GM21786 (cell line): ENCODE measurements at regions not wholly inside any gene's neighbourhood (a gene's known extent, or its start where the extent isn't known, plus 50 kb on each side); places are given as distances from the start of the nearest gene placed in this dataset.

Source experiments
- ATAC-seq: cut with Tn5 transposase; IDR thresholded peaks from one replicate; pipeline ENCODE4 v1.9.1; 2021; ENCODE audit not compliant: unreplicated experiment

DNA sequence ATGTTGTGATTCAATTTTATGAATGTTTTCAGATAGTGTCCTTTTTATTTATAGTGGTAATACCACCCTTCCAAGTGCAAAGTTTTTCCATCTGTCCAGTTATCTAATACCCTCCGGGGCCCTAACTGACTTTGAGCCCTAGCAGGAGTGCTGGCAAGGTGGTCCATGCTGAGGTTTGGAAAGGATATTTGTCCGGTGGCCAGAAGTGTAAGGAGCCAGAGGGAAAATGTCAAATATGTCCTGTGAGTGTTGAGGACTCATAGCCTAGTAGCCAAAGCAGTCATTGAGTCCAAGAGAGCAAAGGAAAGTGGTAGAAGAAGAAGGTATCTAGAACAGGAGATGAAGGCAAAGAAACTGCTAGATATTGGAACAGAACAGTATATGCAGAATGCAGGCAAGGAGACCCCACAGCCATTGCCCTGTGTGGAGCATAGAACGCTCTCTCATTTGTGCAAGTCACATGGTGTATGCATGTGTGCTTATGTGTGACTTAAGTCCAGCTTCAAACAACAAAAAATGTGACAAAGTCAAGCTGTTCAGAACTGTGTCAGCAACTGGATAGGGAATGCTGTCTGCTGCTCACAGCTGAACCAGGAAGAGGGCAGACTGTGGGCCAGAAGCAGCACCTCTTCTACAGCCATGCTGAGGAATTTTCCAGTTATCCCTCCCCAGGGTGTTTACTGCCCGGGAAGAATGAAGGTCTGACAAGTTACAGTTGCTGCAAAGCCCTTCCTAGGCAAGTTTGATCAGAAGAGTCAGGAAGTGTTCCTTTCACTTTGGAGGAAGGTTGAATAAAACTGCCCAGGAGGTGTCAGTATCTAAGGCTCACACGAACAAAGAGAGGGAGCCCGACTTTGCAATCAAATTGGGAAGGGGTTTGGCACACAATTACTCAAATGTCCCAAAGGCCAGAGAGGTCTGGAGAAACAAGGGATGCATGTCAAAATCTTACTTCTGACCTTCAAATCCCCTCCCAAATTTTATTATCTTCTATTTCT, 463.3 kb upstream of the DMAC1 start:
- ATAC-seq = no peak

DNA sequence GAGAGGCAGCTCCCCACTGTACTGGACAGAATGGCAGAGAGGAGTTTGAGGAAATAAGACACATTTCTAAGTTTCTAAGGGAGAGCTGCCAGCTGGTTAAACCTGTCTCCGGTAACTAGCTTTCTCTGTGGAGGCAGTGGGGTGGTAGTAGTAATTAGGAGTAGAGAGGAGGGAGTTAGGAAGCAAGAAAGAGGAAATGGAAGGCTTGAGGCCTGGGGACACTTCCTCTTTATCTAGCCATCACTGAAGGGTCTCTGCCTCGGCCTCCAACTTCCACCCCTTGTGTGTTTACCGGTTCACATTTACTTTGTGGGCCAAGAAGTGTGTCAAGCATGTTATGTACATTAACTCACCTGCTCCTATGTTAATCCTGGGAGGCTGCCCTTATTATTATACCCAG, 462.2 kb upstream of the DMAC1 start:
- ATAC-seq = no peak

DNA sequence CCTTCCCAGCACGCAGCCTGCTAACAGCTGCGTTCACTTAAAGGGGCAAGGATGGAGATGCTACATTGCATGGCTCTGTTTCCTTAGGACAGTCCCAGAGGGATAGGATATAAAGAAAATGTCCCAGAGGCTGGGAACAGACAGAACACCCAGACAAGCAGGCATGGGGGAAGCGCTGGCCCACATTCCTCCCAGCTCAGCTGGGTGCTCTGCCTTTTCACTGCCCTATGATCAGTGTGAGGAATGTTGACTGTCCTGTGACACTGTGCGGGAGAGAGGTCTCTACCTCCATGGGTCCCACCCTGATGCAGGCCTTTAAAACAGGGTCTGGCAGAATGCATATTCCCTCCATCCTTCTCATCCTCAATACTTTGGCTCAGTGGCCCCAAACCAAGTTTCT, 459.4 kb upstream of the DMAC1 start:
- ATAC-seq = no peak

DNA sequence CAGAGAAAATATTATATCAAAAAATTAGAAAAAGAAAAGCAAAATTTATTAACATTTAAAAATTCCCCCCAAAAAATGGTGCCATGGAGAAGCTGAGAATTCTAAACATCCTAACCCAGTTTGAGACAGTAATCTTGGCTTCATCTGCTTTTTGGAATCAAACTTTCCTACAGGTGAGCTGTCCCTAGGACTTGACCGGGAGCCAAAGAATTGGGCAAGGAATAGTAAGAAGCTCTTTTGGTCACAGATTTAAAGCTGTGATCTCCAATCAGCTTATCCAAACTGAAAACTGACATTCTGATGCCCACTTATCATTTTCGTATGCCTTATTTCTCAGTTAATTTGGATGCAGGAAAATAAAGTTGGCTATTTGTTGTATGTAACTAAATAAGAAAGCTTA, 457.3 kb upstream of the DMAC1 start:
- no peak for ATAC-seq

DNA sequence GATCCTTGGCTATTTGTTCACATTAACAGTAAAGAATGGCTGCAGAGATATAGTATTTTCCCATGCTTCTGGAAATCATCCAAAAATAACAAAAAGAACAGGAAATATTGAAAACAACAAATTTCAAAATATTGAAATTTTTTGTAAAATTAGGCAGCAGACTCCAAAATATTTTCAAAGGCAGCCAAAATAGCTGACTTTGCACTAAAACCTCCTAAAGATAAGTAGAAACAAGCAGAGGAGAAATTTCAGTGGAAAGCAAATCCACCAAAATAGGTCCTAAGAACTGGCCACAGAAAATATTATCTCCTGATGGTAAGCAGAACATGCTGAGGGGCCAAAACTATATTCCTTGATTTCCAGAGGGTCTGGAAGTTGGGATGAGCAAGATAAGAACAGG, 456.3 kb upstream of the DMAC1 start:
- ATAC-seq = no peak

DNA sequence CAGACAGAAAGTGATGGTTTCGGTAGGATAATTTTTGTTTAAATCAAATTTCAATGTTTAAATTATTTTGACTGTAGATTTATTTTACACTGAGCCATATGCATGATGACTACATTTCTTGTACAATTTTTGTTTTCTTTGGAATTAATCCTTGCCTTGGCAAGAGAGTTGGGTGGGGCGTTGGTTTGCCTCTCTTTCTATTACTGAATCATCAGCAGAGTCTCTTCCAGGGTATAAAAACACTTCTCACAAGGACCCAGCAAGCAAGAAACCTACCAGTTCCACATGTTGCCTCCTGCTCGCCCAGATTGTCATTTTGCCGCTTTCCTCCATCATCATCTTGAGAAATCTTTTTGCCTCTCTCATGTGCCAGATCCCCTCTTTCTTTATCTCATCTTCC, 455.0 kb upstream of the DMAC1 start:
- ATAC-seq = no peak

DNA sequence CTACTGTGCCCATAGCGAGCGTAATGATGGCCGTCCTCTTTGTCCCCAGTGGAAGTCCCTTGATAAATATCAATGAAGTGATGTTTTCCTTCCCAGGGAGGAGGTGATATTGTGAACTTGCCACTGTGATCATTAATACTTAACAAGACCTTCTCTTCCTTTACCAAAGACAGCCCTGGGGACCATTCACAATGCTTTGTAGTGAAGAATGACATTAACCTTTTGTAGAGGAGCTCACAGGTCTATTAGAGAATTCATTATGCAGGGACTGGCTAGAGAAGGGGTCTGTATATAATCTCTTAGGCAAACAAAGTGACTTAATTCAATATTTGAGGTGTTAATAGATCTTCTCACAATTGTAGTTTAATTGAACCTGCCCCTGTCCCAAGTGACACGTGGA, 452.9 kb upstream of the DMAC1 start:
- no peak for ATAC-seq

DNA sequence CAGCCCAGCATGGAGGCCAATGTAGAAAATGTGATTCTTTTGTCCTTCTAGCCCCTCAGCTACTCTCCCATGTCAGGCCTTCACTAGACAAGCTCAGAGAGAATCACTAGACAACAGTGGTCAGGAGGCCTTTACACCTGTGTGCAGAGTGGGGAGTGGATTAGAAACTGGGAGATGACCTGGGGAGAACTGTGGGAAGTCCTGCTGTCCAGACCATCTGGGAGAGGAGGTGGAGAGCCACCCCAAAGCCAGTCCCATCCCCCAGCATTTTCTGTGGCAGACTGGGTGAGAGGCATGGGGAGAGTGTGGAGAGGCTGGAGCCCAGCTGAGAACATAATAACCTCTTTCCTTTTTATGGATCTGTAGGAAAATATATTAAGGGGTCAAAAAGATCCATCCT, 452.0 kb upstream of the DMAC1 start:
- ATAC-seq = no peak

DNA sequence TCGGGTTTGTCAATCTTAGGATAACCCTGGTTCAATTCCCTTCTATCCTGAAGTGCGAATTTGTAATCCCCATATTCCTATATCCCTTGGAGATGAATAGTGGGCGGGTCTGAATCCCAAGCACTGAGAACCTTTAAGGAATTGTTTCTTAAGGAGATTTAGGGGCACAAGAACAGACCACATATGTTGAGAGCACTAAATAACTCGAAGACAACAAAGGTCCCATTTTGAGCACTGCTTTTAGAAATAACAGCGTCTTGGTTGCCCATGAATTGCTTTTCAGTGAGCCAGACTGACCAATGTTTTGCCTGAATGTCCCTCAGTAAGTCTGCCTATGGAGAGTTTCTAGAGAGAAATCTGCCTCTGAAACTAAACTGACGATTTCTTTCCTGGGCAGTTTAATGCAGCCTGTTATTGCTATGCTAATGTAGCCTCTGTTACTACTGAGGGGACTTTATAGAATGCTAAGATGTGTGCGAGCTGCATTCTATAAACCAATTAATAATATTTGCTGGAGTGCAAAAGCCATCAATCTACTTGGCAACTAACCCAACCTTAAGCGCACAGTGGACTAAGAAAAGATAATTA, 445.0 kb upstream of the DMAC1 start:
- ATAC-seq = no peak

DNA sequence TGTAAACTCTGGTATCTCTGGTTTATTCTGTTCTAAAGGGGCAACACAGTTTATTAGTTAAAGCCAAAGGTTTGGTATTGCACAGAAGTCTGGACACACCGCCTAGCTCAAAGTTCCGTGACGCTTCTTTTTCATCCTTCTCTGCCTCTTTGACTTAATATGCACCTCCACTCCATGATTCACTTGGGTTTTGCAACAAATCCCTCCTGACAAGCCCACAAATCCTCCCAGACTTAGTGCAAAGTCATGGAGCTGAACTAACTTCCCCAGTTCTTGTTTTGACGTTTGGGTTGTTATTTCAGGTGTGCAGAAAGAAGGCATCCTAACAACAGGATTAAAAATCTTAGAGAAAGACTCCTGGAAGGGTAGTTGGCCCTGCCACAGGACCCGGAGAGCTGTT, 441.6 kb upstream of the DMAC1 start:
- ATAC-seq = no peak

DNA sequence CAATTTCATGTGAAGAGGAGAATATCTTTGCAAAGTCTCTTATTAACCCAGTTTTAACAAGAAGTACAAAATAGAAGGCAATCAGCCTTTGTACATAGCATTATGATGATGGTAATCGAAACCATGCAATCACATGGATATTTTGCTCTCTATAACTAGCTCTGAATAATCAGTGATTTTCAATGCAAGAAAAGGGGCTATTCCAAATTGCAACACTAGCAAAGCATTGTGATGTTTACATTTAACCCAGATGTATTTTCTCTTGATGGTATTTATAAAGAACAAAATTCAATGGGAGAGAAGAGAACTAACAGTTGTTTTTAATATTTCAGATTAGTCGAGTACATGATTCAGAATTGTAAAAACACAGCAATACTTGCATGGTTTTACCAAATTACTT, 437.5 kb upstream of the DMAC1 start:
- no peak for ATAC-seq

DNA sequence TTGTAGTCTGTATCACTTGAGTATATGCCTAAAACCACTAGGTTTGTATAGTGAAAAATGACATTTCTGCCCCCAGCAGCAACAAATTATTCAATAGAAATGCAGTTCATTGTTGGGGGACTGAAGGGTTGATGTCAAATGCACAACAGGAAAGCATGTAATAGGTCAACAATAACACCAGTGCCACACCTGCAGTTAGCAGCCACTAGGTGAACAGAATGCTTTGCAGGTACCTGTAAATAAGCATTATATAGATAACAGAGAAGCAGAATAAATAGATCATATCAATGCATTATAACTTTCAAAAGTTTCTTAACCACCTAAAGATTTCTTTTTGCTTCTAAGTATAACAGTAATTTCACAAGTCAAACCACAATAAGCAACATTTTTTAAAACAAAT, 435.9 kb upstream of the DMAC1 start:
- ATAC-seq = no peak

DNA sequence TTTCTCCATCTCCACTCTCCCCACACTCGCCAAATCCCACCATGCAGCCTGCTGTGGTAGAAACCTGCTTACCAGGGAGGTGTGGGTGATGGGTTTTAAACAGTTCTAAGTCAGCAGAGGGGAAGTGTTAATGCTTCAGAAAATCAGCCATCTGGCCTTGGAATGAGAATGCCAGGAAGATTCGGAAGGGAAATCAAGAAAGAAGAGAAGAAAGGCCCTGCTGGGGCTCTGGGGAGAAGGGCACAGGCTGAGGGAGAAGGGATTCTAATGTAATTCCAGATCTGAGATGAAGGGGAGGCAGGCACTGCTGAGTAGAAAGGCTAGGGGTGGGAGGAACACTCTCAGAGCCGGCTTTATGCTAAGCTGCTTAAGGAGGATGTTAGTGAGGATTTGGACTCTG, 434.7 kb upstream of the DMAC1 start:
- ATAC-seq = no peak

DNA sequence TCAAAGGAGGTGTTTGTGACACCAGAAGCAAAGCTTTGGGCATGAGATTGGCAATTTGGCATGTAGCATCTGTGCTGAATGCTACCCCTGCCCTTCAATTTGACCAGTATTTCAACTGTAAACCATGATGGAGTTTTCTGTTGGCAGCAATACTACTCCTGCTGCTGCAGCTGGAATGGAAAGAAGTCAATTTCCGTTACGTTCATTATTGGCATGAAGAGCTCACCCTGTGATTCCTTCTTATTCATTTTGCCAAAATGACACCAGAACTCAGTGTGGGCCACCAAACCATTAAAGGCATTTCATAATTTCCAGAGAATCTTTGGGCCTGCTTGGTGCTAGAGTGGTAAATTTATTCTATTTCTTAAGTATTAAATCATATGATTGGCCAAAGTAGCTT, 433.1 kb upstream of the DMAC1 start:
- no peak for ATAC-seq

DNA sequence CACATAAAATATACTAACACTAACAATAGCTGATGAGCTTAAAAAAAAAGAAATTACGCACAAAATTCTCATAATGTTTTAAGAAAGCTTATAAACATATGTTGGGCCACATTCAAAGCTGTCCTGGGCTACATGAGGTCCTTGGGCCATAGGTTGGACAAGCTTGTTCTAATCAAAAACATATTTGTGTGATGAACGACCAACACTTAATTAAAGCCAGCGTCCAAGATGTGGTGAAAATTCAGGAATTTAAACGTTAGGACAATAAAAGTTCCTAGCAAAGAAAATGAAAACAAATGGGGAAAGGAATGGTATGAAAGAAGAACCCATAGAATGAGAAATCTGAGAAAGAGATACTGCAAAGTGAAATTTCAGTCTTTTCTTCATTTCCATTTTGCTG, 429.6 kb upstream of the DMAC1 start:
- ATAC-seq = no peak

DNA sequence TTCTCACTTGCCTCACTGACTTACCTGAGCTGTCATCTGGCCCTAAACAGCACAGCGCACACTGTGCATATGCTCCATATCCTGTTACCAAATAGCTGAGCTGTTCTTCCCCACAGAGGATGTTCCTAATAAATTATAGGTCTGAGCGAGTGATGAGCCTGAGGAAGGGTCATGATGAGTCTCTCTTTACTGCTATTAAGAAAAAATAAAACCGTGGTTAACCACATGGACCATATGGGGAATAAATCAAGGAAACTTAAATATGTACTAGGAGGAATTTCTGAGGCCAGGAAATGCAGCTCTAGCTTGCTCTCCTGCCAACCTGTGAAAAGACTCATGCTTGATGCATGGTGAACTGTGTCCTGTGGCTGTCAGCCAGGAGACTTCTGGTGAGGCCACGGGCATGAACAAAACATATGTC, 424.8 kb upstream of the DMAC1 start:
- no peak for ATAC-seq

DNA sequence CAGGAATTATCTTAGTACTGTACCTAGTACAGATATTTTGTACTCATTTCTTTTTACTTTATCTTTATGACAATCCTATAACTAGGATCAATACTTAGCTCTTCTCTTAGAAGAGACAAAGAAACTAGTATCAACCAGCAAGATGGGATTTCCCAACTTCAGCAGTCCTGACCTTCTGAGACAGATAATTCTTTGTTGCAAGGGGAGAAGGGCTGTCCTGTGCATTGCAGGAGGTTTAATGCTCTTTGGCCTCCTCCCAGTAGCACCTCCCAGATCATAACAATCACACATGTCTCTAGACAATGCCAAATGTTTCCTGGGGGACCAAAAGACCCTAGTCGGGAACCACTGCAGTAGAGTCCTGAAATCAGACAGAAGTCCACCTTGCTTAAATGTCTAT, 424.3 kb upstream of the DMAC1 start:
- ATAC-seq = no peak

DNA sequence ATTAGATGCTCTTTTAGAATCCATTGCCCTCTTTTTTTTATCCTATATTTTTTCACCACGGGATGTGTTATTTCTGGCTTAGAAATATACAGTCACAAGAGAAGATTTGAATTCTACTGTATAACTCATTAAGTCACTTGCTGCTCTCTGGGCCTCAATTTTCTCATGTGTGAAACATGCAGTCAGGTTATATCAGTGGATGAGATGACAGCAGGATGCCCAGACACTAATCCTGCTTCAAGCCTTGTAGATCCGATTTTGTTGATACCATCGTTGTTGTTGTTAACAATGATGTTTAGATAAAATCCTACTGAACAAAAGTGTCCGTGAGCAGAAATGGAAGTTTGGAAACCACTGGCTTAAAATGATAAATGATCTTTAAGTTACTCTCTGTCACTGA, 421.9 kb upstream of the DMAC1 start:
- ATAC-seq = no peak

DNA sequence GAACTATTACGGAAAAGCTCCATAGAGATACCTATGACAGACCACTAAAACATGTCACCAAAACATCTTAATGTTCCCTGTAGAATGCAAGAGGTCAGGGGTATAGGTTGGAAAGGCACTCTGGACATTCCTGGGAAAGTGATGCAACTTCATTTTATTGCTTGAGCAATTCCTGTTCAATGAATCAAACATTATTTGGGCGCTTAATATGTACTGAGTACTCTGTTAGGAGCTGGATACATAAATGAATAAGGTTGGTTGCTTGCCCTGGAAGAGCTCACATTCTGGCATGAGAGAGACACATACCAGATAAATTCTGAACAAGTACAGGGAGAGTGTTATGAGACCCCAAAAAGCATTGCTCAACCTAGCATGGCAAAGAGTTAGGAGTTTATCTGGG, 408.9 kb upstream of the DMAC1 start:
- ATAC-seq = no peak

DNA sequence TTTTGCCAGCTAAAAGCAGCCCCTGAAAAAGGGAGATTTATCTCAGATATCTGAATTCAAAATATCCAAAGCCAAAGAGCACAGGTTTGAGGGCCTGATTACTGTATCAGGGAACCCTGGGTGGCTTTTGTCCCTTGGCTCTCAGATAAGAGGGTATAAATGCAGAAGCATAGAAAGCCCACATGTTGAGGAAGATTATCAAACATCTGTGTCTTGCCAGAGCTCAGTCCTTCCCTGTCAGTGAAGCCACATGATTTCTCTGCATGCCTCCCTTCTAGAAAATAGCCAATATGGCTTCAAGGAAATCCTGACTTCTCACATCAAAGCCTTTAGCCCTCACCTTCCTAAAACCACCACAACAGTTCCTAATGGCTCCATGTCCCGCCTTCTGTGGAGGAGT, 408.0 kb upstream of the DMAC1 start:
- no peak for ATAC-seq

DNA sequence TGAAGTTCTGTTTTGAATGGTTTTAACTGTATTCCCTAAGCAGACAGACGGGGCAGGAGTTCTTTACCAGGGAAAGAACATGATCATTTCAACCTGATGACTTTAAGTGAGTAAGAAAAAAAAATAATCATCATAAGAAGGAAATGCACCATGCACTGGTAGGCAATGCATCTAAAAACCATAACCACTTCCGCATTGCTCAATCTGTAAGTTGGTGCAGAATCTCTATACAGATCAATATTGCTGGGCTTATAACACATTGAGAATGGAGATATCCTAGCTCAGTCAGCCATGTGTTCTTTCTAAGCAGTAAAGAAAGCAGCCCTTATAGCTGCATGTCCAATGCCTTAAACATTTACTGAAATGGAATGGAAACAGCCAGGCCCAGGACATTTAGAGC, 407.1 kb upstream of the DMAC1 start:
- ATAC-seq = no peak

DNA sequence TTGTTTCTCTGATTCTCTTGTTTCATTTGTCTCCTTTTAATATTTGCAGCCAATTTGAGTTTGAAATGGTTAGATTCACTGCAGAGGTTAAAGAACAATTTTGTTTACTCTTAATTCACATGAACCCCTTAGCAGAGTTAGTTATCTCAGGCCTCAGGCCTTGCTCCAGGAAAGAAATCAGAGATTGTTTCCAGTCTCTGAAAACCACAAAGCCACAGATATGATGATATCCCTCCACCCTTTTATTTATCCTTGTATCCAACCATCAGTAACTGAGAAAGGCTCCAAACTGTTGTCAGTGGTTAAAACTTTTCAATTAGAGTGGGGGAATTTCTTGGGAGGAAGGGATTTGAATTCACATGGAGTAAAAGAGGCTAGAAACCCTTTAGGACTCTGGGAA, 406.0 kb upstream of the DMAC1 start:
- ATAC-seq = no peak

DNA sequence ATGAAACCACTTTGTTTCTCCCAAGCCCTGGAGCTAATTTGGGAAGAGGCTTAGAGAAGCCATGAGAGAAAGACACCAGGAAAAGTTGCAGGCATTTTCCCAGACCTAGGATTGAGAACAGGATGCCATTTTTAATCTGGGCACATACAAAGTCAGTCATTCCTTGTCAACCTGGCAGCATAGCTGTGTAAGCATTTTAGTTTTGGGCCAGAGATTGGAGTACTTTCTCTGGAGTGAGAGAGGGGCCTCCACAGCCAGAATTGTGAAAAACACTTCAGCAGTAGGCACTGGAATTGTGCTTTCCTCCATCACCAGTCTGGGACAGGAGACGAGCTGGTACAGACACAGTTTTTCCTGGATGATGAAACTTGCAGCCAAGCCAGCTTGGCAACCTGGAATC, 390.3 kb upstream of the DMAC1 start:
- ATAC-seq = no peak
